Esophagus muscularis mucosa (tissue), 3 donors: ENCODE measurements at regions not wholly inside any gene's neighbourhood (a gene's known extent, or its start where the extent isn't known, plus 50 kb on each side); places are given as distances from the start of the nearest gene placed in this dataset.

Experiments used
- POLR2A ChIP-seq: fragments of 450-650 bp; IDR thresholded peaks from one replicate; pipeline ENCODE4 v1.6.1; 2017; ENCODE audit warnings: antibody characterized with exemption, moderate library complexity, mild to moderate bottlenecking, low read depth
- TF ChIP-seq, protein P1 (sequence below), 3 experiments: fragments of 200-600 bp in 2 of 3; fragments of 450-650 bp in 1 of 3; sonication (generic) in 2 of 3; IDR thresholded peaks; one replicate each; pipeline ENCODE4 v1.5.1; 2017 to 2019; ENCODE audit warnings: antibody characterized with exemption in 3 of 3, mild to moderate bottlenecking in 2 of 3, moderate library complexity in 1 of 3

- TF ChIP-seq, protein P1, sequence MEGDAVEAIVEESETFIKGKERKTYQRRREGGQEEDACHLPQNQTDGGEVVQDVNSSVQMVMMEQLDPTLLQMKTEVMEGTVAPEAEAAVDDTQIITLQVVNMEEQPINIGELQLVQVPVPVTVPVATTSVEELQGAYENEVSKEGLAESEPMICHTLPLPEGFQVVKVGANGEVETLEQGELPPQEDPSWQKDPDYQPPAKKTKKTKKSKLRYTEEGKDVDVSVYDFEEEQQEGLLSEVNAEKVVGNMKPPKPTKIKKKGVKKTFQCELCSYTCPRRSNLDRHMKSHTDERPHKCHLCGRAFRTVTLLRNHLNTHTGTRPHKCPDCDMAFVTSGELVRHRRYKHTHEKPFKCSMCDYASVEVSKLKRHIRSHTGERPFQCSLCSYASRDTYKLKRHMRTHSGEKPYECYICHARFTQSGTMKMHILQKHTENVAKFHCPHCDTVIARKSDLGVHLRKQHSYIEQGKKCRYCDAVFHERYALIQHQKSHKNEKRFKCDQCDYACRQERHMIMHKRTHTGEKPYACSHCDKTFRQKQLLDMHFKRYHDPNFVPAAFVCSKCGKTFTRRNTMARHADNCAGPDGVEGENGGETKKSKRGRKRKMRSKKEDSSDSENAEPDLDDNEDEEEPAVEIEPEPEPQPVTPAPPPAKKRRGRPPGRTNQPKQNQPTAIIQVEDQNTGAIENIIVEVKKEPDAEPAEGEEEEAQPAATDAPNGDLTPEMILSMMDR (IDR thresholded peaks at IDR 0.05), result no peak
- no peak for TF ChIP-seq POLR2A
These were observed 298.6 kb upstream of the CDH20 start for GRCh38 chr18:61034580-61034979.
